ENCODE measurements at regions not wholly inside any gene's neighbourhood (a gene's known extent, or its start where the extent isn't known, plus 50 kb on each side); places are given as distances from the start of the nearest gene placed in this dataset.

- no peak for DNase-seq (ENCODE audit: low read depth in 2 of 2, low spot score in 1 of 2)
Observed at GRCh38 chr6:1201547-1202200, 110.2 kb upstream of the FOXQ1 start.

- DNase-seq (ENCODE audit: low read depth in 2 of 2, low spot score in 1 of 2), result no peak
Observed at GRCh38 chr6:1200409-1201101, 111.3 kb upstream of the FOXQ1 start.

GRCh38 chr6:1200081-1200408 lies 111.9 kb upstream of the FOXQ1 start:
- DNase-seq (ENCODE audit: low read depth in 2 of 2, low spot score in 1 of 2), result no peak

GRCh38 chr6:1197309-1197708 lies 114.6 kb upstream of the FOXQ1 start:
- DNase-seq (ENCODE audit: low read depth in 2 of 2, low spot score in 1 of 2), result no peak

- DNase-seq (ENCODE audit: low read depth in 2 of 2, low spot score in 1 of 2), result no peak
Observed at GRCh38 chr6:1191141-1191630, 120.7 kb upstream of the FOXQ1 start.

- no peak for DNase-seq (ENCODE audit: low read depth in 2 of 2, low spot score in 1 of 2)
Observed at GRCh38 chr6:1190366-1190765, 121.5 kb upstream of the FOXQ1 start.

GRCh38 chr6:1188199-1188598 lies 123.7 kb upstream of the FOXQ1 start:
- DNase-seq (ENCODE audit: low read depth in 2 of 2, low spot score in 1 of 2), result no peak

GRCh38 chr6:1187293-1188131 lies 124.4 kb upstream of the FOXQ1 start:
- DNase-seq (ENCODE audit: low read depth in 2 of 2, low spot score in 1 of 2), result no peak

GRCh38 chr6:1184318-1184717 lies 127.6 kb upstream of the FOXQ1 start:
- DNase-seq (ENCODE audit: low read depth in 2 of 2, low spot score in 1 of 2), result no peak

- no peak for DNase-seq (ENCODE audit: low read depth in 2 of 2, low spot score in 1 of 2)
Observed at GRCh38 chr6:1182722-1183521, 129.0 kb upstream of the FOXQ1 start.

- DNase-seq (ENCODE audit: low read depth in 2 of 2, low spot score in 1 of 2), result no peak
Observed at GRCh38 chr6:1181939-1182605, 129.8 kb upstream of the FOXQ1 start.

- DNase-seq (ENCODE audit: low read depth in 2 of 2, low spot score in 1 of 2), result no peak
Observed at GRCh38 chr6:1179571-1180459, 132.1 kb upstream of the FOXQ1 start.

GRCh38 chr6:1178590-1178989 lies 133.3 kb upstream of the FOXQ1 start:
- no peak for DNase-seq (ENCODE audit: low read depth in 2 of 2, low spot score in 1 of 2)

GRCh38 chr6:1176567-1176966 lies 135.3 kb upstream of the FOXQ1 start:
- DNase-seq (ENCODE audit: low read depth in 2 of 2, low spot score in 1 of 2), result no peak

GRCh38 chr6:1175877-1176276 lies 136.0 kb upstream of the FOXQ1 start:
- DNase-seq (ENCODE audit: low read depth in 2 of 2, low spot score in 1 of 2), result no peak

GRCh38 chr6:1170794-1171193 lies 141.1 kb upstream of the FOXQ1 start:
- DNase-seq (ENCODE audit: low read depth in 2 of 2, low spot score in 1 of 2), result no peak

GRCh38 chr6:1164600-1164999 lies 147.3 kb upstream of the FOXQ1 start:
- DNase-seq (ENCODE audit: low read depth in 2 of 2, low spot score in 1 of 2), result no peak

- DNase-seq (ENCODE audit: low read depth in 2 of 2, low spot score in 1 of 2), result no peak
Observed at GRCh38 chr6:1163501-1163900, 148.4 kb upstream of the FOXQ1 start.

- no peak for DNase-seq (ENCODE audit: low read depth in 2 of 2, low spot score in 1 of 2)
Observed at GRCh38 chr6:1162367-1163275, 149.3 kb upstream of the FOXQ1 start.
